HG03095 (cell line): ENCODE measurements at regions not wholly inside any gene's neighbourhood (a gene's known extent, or its start where the extent isn't known, plus 50 kb on each side); places are given as distances from the start of the nearest gene placed in this dataset.
"Not testable (repeated sequence)": the region's sequence is repeated elsewhere in the genome, so short reads cannot be mapped to it uniquely, and the experiment has no call there.

ENCODE experiments used
- ATAC-seq: cut with Tn5 transposase; IDR thresholded peaks from one replicate; pipeline ENCODE4 v1.9.1; 2021; ENCODE audit warnings: moderate library complexity; ENCODE audit not compliant: unreplicated experiment

DNA sequence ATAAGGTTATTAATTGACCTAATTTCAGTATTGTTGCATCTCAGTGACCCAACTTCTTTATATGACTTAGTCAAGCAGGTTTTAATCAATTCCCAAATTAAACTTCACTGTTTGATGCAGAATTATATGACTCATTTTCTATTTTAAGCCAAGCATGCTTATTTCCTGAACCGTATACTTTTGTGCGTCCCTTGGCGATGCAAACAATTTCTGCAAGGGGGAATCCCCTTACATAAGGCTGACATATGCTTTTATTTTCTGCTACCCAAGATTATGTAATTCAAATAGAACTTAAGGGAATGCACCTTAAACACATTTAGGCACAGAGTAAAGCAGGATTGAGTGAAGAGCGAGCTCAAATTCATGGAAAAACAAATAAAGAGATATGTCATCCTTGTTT, 303.9 kb downstream of the PDCD6IP start:
- no peak for ATAC-seq

DNA sequence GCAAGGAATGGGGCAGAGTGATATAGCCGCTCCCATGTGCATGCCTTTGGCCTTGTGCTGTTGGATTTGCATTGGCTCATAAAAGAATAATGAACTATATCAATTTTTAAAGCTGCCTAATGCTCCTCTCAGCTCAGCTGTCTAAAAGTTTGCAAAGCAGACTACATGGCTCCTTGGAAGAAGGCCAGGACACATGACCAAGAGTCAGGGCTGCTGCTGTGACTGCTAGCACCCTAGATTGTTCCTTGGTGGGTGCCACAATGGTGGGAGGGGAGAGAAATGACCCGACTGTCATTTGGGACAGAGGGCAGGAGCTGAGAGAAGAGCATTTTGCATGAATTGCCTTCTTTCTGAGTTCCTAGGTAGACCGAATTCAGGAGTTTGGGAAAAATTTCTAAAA, 307.9 kb downstream of the PDCD6IP start:
- no peak for ATAC-seq

- peak; percentile 44 for ATAC-seq
Observed at GRCh38 chr3:34106879-34107278, 308.4 kb downstream of the PDCD6IP start.

DNA sequence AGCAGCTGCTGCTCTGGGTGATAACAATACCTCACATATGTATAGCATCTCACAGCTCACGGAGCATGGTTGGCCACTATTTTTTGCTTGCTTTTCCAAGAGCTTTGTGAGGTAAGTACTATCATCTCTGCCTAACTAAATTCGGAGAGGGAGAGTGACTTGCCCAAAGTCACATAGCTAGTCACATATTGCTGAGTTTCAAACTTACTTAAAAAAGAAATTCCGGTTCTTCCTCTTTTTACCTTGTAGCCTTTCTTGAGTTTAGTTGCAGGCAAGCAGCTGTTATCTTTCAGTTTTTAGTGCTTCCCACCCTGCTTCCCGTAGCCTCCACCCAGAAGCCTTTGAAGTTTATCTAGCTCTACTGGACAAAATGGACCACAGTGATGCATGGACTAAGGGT, 309.2 kb downstream of the PDCD6IP start:
- peak; percentile 59 for ATAC-seq

GRCh38 chr3:34109021-34109420, 310.6 kb downstream of the PDCD6IP start:
- ATAC-seq: no peak

DNA sequence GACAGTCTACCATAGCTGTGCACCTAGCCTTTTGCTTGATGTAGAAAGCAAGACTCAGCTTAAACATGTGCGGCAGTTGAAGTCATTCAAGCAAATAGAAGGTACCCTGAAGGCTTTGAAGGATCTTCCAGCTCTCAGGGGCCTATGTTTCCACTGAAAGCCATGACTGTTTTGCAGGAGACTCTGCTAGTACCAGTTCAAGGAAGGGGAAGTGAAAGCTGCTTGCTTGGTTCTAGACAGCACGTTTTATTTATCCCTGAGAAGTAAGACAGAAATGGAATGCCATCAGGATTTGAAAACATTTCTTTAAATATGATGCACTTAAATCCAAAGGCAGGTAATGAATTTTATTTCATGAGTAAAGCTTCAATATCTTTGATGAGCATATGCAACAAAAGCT, 311.4 kb downstream of the PDCD6IP start:
- peak; percentile 40 for ATAC-seq

GRCh38 chr3:34111361-34111760, 312.9 kb downstream of the PDCD6IP start:
- ATAC-seq: no peak

- ATAC-seq: not testable (repeated sequence)
Observed at GRCh38 chr3:34112261-34112660, 313.8 kb downstream of the PDCD6IP start.

DNA sequence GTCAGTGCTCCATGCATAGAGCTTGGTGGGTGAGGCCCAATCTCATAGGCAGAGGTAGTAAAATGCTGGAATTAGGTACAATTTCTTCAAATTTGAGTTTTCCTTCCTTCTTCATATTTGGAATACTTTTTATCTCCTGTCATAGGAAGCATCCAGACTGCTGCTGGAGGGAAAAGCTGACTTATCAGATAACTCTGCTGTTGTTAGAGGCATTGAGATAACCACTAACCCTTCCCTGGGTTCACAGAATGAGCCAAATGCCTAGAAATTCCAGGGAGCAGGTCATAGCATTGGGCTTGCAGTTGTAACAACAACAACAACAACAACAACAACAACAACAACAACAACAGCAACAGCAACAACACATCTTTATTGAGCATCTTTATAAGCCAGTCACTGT, 332.7 kb downstream of the PDCD6IP start:
- no peak for ATAC-seq

DNA sequence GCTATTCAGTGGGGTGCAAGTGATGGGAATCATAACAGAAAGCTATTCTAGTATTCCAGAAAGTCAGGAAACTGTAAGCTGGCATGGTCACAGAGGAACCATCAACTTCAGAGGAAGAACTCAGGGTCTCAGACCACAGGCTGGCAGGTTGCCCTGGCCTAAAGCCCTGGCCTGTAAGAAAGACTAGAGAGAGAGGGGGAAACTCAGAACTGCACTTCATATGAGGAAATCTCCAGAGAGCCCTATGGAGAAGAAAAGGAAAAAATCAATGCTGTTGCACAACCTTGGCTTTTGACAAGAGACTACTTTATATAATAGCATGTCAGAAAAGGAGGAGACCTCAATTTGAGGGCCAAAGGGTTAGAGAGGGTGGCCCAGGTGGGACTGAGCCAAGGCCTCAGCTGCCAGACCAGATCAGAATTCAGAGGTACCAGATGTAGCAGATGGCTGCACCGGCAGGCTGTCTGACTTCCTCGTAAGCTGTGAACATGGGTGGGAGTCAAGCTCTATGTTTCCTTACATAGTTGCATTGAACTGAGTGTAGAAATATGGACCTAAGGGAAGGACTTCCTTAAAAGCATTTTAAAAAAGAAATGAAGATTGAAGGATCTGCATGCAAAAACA, 333.8 kb downstream of the PDCD6IP start:
- ATAC-seq: no peak

- no peak for ATAC-seq
Observed at GRCh38 chr3:34139566-34139965, 341.1 kb downstream of the PDCD6IP start.

GRCh38 chr3:34140616-34141015, 342.2 kb downstream of the PDCD6IP start:
- no peak for ATAC-seq

DNA sequence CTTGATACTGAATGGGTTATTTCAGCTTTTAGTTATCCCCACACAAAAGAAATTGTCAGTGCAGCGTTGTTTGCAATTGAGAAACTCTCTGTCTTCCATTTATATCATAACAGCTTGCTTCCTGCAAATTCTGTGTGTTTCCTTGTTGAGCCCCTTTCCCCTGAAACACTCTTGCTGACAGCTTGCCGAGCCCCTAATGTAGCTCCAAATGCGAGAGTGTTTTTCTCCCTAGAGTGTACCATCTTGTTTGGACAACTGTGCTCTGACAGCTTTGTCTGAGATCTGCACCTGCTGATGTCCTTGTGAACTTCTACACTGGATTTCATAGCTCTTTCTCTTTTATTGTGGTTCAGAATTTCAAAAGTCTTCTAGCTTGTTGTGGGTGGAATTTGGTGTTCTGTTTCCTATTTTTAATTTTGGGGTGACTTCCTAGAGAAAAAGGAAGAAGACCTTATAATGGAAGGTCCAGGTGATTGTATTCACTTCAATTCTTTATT, 343.5 kb downstream of the PDCD6IP start:
- no peak for ATAC-seq

- ATAC-seq: no peak
Observed at GRCh38 chr3:34145796-34146195, 347.4 kb downstream of the PDCD6IP start.

- ATAC-seq: no peak
Observed at GRCh38 chr3:34146596-34146995, 348.2 kb downstream of the PDCD6IP start.

- no peak for ATAC-seq
Observed at GRCh38 chr3:34150992-34151391, 352.6 kb downstream of the PDCD6IP start.

GRCh38 chr3:34152656-34153055, 354.2 kb downstream of the PDCD6IP start:
- ATAC-seq: no peak

- no peak for ATAC-seq
Observed at GRCh38 chr3:34155108-34155507, 356.7 kb downstream of the PDCD6IP start.

DNA sequence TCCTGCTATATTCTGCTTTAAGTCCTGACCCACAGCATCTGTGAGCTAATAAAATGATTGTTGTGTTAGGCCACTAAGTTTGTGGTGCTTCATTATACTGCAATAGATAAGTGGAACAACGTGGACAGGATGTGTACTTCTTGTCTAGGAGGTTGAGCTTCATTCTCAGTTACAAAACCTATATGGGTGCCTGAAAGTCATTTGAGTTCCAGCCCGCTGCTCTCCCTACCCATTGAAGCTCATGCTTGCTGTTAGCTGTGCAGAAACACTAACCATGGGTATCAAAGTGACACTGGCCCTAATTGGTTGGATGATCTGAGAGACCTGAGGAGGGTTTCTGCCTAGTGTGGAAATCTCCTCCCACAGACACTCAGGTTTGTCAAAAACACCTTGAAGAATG, 357.2 kb downstream of the PDCD6IP start:
- no peak for ATAC-seq

GRCh38 chr3:34157491-34157890, 359.1 kb downstream of the PDCD6IP start:
- ATAC-seq: no peak

- ATAC-seq: no peak
Observed at GRCh38 chr3:34159613-34160420, 361.4 kb downstream of the PDCD6IP start.

DNA sequence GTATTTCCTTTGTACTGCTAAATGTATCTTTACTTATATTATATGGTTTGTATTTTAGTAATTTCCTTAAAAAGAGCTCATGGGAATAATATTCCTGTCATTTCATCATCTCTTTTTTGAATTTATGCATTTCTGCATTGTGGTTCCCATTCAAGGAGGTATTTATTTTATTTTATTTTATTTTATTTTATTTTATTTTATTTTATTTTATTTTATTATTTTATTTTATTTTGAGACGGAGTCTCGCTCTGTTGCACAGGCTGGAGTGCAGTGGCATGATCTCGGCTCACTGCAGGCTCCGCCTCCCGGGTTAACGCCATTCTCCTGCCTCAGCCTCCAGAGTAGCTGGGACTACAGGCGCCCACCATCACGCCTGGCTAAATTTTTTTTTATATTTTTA, 371.2 kb downstream of the PDCD6IP start:
- ATAC-seq: not testable (repeated sequence)
